Spinal cord (tissue), 9 donors: ENCODE measurements at regions not wholly inside any gene's neighbourhood (a gene's known extent, or its start where the extent isn't known, plus 50 kb on each side); places are given as distances from the start of the nearest gene placed in this dataset.

Source experiments
- DNase-seq, 6 donors: peaks; one replicate each; pipeline versions ENCODE4 v3.0.0 to v3.0.0-alpha.2; 2013 to 2015; ENCODE audit warnings: low spot score in 6 of 6, low read depth in 4 of 6
- H3K27ac ChIP-seq: one replicate; pipeline ENCODE4 v1.5.1; 2013; ENCODE audit warnings: low read depth, low read length, control low read depth
- H3K27me3 ChIP-seq: one replicate; pipeline ENCODE4 v1.6.1; 2013; ENCODE audit warnings: low read length; ENCODE audit not compliant: control insufficient read depth, insufficient read depth
- H3K36me3 ChIP-seq: one replicate; pipeline ENCODE4 v1.6.1; 2013; ENCODE audit warnings: low read length; ENCODE audit not compliant: control insufficient read depth, insufficient read depth
- H3K4me1 ChIP-seq: one replicate; pipeline ENCODE4 v1.6.1; 2013; ENCODE audit warnings: low read length; ENCODE audit not compliant: control insufficient read depth, insufficient read depth
- H3K4me3 ChIP-seq: one replicate; pipeline ENCODE4 v1.5.1; 2013; ENCODE audit warnings: low read depth, low read length, control low read depth
- H3K9me3 ChIP-seq: one replicate; pipeline ENCODE4 v1.6.1; 2013; ENCODE audit warnings: low read length; ENCODE audit not compliant: control insufficient read depth, insufficient read depth
- WGBS: methylation state at CpG from one replicate; pipeline ENCODE4 v1.1.5; 2013; ENCODE audit warnings: missing lambda C conversion rate; ENCODE audit not compliant: insufficient coverage; 5-methylcytosine and 5-hydroxymethylcytosine counted together
- donor health status: healthy.

DNA sequence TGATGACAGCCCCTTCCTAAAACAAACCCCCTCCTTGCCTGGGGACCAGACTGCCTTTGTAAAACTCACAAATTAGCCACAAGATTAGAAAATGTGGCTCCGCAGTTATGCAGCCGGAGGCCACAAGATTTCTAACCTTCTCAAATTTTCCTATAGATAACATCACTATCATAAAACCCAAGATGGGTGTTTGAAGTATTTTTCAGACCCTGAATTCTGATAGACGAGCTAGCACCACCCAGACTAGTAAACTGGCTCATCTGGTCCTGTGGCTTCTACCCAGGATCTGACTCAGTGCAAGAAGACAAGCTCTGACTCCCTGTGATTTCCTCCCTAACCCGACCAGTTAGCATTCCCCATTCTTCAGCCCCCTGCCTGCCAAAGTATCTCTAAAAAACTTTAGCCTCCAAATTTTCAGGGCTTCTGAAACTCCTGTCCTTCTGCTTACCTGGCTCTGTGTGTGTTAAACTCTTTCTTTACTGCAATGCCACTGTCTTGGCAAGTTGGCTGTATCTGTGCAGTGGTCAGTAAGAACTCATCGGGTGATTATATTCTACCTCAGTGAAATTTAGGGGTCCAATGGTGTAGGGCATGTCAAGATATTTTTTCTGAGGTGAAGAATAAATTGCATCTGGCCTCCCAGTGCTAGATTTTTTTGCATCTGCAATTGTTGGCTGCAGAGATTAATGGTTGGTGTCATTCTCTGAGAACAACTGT, 102.1 kb downstream of the S1PR1 start:
- Histone ChIP-seq H3K4me1 (no peaks in the 10 kb centered on the region), H3K9me3 (no peaks in the 10 kb centered on the region), H3K27ac (no peak overlapping the region), H3K4me3 (no peak overlapping the region), H3K27me3 (no peaks in the 10 kb centered on the region), H3K36me3 (no peaks in the 10 kb centered on the region)
- no peak for DNase-seq
- WGBS, result 73% methylated on average over 3 of the region's 5 CpGs

DNA sequence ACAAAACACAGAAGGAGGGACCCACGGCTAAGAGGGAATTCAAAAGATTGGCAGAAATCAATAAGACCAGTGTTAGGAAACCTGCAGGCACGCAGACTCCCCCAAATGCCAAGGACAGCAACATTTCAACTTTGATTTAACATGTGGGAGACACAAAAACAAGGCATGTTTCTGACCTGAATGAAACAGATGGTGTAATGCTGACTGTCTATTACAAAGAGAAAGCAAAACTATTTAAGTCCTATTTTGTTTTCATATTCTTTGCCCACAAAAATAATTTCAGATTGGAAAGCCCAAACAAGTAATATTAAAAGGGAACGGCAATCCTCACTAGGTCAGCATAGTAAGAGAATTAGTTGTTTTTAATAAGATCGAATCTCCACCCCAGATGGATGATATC, 107.9 kb downstream of the S1PR1 start:
- no peaks in the 10 kb centered on the region for H3K4me1 ChIP-seq
- H3K27me3 ChIP-seq, result no peaks in the 10 kb centered on the region
- no peak overlapping the region for H3K27ac ChIP-seq
- no peaks in the 10 kb centered on the region for H3K36me3 ChIP-seq
- H3K9me3 ChIP-seq, result no peaks in the 10 kb centered on the region
- DNase-seq, result no peak
- H3K4me3 ChIP-seq, result no peak overlapping the region
- no CpG with 5 or more reads among the region's 4 CpGs for WGBS

DNA sequence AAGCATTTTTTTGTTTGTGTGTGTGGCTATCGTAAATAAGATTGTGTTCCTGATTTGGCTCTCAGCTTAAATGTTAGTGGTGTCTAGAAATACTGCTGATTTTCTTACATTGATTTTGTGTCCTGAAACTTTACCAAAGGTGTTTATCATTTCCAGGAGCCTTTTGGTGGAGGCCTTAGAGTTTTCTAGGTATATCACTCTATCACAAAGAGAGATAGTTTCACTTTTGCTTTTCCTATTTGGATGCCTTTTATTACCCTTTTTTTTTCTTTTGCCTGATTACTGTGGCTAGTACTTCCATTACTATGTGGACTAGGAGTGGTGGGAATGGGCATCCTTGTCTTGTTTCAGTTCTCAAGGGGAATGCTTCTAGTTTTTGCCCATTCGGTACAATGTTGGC, 109.6 kb downstream of the S1PR1 start:
- Histone ChIP-seq H3K27me3 (no peaks in the 10 kb centered on the region), H3K4me3 (no peak overlapping the region), H3K36me3 (no peaks in the 10 kb centered on the region), H3K4me1 (no peaks in the 10 kb centered on the region), H3K27ac (no peak overlapping the region), H3K9me3 (no peaks in the 10 kb centered on the region)
- DNase-seq, result no peak
- no CpG with 5 or more reads among the region's 2 CpGs for WGBS

DNA sequence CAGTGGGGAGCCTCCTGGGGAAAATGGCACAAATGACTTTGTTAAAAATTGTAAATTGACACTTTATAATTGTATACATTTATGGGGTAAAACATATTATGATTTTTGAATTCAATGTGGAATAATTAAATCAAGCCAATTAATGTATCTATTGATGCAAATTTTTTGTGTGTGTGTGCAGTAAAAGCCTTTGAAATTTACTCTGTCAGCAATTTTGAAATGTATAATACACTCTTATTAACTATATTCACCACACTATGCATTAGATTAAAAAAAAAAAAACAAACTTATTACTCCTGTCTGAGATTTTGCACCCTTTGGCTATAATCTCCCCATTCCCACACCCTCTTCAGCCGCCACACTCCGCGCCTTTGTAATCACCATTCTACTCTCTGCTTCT, 119.2 kb downstream of the S1PR1 start:
- Histone ChIP-seq H3K27ac (no peak overlapping the region), H3K9me3 (no peaks in the 10 kb centered on the region), H3K4me1 (no peaks in the 10 kb centered on the region), H3K27me3 (no peaks in the 10 kb centered on the region), H3K4me3 (no peak overlapping the region), H3K36me3 (no peaks in the 10 kb centered on the region)
- no CpG with 5 or more reads among the region's 3 CpGs for WGBS
- DNase-seq, result no peak

DNA sequence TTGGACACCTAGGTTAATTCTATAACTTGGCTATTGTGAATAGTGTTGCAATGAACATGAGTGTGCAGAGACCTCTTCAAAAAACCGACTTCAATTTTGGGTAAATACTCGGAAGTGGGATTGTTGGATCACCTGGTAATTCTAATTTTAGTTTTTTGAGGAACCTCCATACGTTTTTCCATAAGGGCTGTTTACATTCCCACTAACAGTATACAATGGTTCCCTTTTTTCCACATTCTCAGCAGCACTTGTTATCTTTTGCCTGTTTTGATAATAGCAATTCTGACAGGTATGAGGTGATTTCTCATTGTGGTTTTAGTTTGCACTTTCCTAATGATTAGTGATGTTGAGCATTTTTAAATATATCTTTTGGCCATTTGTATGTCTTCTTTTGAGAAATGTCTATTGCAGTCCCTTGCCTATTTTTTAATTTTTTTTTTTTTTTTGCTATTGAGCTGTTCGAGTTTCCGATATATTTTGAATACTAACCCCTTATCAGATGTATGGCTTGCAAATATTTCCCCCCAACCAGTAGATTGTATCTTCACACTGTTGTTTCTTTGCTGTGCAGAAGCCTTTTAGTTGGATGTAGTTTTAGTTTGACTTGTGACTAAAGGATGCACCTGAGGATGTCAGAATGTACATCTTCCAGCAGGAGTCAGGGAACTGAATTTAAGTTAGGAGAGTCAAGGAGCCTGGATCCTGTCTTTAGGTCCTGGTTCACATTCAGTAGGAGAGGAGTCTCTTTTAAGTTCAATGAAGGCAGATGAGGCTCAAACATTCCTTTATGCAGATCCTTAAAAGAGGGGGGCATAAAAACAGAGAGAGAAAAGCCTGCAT, 120.0 kb downstream of the S1PR1 start:
- Histone ChIP-seq H3K4me1 (no peaks in the 10 kb centered on the region), H3K9me3 (no peaks in the 10 kb centered on the region), H3K27ac (no peak overlapping the region), H3K36me3 (no peaks in the 10 kb centered on the region), H3K4me3 (no peak overlapping the region), H3K27me3 (no peaks in the 10 kb centered on the region)
- no CpG with 5 or more reads among the region's 5 CpGs for WGBS
- DNase-seq, result no peak

DNA sequence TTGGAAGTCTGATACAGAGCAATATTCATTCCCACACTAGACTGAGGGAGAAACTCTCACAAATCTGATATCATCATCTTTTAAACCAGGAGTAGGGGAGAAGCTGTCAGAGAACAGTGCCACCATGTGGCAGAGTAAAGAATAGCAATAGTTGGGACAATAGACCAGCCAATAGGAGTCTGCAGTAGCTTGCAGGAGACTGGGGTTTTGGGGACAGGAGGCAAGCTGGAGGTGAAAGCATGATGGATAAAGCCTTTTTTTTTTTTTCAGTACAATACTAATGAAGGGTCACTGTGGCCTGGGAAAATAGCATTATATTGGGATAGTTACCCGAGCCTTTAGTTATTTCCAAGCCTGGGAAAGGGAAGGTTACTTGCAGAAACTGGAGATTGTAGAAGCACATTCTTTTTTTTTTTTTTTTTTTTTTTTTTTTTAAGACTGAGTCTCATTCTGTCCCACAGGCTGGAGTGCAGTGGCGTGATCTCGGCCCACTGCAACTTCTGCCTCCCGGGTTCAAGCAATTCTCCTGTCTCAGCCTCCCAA, 120.7 kb downstream of the S1PR1 start:
- H3K9me3 ChIP-seq, result no peaks in the 10 kb centered on the region
- H3K4me1 ChIP-seq, result no peaks in the 10 kb centered on the region
- no peak overlapping the region for H3K4me3 ChIP-seq
- H3K27ac ChIP-seq, result no peak overlapping the region
- 68% methylated on average over 3 of the region's 4 CpGs for WGBS
- H3K27me3 ChIP-seq, result no peaks in the 10 kb centered on the region
- no peaks in the 10 kb centered on the region for H3K36me3 ChIP-seq
- peak; percentile 33 to 93 (median 68) for DNase-seq

DNA sequence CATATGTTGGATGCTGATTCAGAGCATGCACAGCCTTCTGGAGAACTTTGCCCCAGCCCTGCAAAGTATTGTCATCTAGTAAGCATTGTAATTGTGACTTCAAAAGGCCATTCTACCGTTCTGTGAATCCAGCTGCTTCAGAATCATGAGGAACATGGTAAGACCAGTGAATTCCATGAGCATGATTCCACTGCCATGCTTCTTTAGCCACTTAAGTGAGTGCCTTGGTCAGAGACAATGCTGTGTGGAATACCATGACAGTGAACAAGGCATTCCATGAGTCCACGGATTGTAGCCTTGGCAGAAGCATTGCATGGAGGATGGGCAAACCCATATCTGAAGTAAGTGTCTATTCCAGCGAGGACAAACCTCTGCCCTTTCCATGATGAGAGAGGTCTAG, 123.7 kb downstream of the S1PR1 start:
- no peaks in the 10 kb centered on the region for H3K4me1 ChIP-seq
- no peaks in the 10 kb centered on the region for H3K27me3 ChIP-seq
- no peak for DNase-seq
- no peak overlapping the region for H3K4me3 ChIP-seq
- no peaks in the 10 kb centered on the region for H3K36me3 ChIP-seq
- no peaks in the 10 kb centered on the region for H3K9me3 ChIP-seq
- no peak overlapping the region for H3K27ac ChIP-seq
- 90% methylated on average over 3 of the region's 3 CpGs for WGBS

DNA sequence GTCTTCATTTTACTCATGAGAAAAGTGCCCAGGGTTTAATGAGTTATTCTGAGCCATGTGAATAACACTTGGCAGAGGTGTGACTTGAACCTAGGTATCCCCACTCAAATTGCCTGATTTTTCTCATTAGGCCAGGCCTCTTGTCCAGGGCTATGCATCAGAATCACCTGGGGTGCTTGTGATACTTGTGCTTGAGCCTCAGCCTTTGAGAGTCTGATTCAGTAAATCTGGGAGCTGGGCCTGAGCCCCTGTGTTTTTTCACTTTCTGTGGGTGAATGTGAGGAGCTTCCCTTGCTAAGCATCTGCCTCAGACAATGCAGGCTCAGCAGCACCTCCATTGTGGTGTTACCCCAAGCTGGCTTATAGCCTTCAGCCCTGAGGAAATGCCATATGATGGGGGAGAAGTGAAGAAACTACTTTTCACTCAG, 127.1 kb downstream of the S1PR1 start:
- no peaks in the 10 kb centered on the region for H3K36me3 ChIP-seq
- DNase-seq, result no peak
- no peak overlapping the region for H3K27ac ChIP-seq
- H3K4me1 ChIP-seq, result no peaks in the 10 kb centered on the region
- H3K4me3 ChIP-seq, result no peak overlapping the region
- no peaks in the 10 kb centered on the region for H3K27me3 ChIP-seq
- H3K9me3 ChIP-seq, result no peaks in the 10 kb centered on the region

DNA sequence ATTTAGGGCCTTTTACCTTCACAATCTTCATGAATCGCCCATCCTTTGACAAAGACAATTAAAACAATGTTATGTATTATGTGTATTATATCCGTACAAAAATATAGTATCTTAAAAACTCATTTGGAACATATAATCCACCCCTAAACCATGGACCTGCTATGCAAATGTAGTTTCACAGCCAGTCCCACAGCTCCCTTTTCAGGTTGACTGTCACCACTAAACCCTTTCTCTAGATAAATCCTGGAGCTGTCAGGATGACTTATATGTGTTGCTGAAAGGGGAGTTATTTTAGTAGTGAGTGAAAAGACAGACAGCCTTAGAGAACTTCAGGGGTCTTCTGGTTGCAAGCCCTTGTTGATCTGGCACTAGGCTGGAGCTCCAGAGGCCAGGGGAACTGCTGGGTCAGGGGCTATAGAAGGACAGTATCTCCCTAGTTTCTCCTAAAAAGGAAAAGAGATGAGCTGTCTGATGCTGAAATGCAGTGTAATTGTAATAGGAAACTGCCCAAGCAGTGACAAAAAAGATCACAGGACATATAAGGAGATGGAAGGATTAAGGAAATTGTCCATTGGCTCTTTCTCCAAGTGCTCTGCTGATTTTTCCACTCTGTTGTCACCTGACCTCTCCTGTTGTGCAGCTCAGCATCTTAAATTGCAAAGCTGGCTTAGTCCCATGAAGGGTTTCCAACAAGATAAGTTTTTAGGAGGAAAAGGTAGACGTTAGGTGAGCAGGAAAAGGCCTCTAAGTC, 127.7 kb downstream of the S1PR1 start:
- 100% methylated on average over 1 of the region's 3 CpGs for WGBS
- Histone ChIP-seq H3K9me3 (no peaks in the 10 kb centered on the region), H3K27me3 (no peaks in the 10 kb centered on the region), H3K4me1 (no peaks in the 10 kb centered on the region), H3K27ac (no peak overlapping the region), H3K4me3 (no peak overlapping the region), H3K36me3 (no peaks in the 10 kb centered on the region)
- DNase-seq, result no peak
